ENCODE measurements at regions not wholly inside any gene's neighbourhood (a gene's known extent, or its start where the extent isn't known, plus 50 kb on each side); places are given as distances from the start of the nearest gene placed in this dataset.

DNA sequence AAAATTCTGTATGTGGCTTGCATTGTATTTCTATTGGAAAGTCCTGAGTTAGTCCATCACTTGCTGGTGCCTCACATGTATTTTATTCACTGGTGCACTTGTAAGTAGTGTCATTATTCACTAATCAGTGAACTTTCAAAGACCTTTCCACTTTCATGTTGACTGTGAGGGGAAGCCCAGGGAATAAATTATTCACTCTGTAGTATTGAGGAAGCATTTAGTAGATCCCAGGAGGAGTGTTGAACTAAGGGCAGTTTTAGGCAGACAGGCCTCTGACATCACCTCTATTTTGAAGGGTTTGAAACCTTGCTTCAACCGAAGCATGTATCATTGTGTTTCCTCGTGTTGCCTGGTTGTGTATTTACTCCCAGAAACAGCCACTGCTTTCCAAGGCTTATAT, 705.4 kb upstream of the RIOK2 start:
- intact Hi-C loops (cut with DNase I) = no loop called here
- H3K4me1 ChIP-seq = no peaks in the 10 kb centered on the region
- TF ChIP-seq, protein P1, sequence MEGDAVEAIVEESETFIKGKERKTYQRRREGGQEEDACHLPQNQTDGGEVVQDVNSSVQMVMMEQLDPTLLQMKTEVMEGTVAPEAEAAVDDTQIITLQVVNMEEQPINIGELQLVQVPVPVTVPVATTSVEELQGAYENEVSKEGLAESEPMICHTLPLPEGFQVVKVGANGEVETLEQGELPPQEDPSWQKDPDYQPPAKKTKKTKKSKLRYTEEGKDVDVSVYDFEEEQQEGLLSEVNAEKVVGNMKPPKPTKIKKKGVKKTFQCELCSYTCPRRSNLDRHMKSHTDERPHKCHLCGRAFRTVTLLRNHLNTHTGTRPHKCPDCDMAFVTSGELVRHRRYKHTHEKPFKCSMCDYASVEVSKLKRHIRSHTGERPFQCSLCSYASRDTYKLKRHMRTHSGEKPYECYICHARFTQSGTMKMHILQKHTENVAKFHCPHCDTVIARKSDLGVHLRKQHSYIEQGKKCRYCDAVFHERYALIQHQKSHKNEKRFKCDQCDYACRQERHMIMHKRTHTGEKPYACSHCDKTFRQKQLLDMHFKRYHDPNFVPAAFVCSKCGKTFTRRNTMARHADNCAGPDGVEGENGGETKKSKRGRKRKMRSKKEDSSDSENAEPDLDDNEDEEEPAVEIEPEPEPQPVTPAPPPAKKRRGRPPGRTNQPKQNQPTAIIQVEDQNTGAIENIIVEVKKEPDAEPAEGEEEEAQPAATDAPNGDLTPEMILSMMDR (IDR thresholded peaks at IDR 0.05) = no peak
- no peak for ATAC-seq
- WGBS, 3 donors = 55 to 61% (median 56%) methylated on average over 2 of the region's 2 CpGs
- no peaks in the 10 kb centered on the region for H3K36me3 ChIP-seq (ENCODE audit: insufficient read depth in 1 of 2, low read depth in 1 of 2)
- DNase-seq = no peak
- no peak overlapping the region for H3K27ac ChIP-seq
- no peaks in the 10 kb centered on the region for H3K27me3 ChIP-seq (ENCODE audit: insufficient read depth in 3 of 3, low read length in 2 of 3)
- no peaks in the 10 kb centered on the region for H3K9me3 ChIP-seq
- H3K4me3 ChIP-seq = no peak overlapping the region

DNA sequence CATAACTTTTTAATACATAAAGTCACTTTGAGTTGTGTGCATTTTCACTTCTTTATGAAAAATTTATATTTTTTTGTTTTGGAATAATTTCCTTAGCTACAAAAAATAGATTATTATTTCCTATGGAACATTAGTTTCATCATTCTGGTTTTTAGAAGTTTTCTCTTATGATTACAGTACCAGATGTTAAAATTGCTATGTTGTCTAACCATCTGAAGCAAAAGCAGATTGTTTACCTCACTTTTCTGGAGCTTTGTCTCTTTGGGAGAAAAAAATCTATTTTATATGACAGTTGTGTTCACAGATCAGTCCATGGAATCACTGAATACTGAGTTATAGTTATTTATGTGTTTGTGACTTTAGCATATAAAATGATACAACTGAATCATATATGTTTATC, 708.9 kb upstream of the RIOK2 start:
- ATAC-seq (no peak), DNase-seq (no peak)
- Histone ChIP-seq H3K27me3 (ENCODE audit: insufficient read depth in 3 of 3, low read length in 2 of 3) (no peaks in the 10 kb centered on the region), H3K27ac (no peak overlapping the region), H3K36me3 (ENCODE audit: insufficient read depth in 1 of 2, low read depth in 1 of 2) (no peaks in the 10 kb centered on the region), H3K9me3 (no peaks in the 10 kb centered on the region), H3K4me3 (no peak overlapping the region), H3K4me1 (no peaks in the 10 kb centered on the region)
- TF ChIP-seq, protein P1 (IDR thresholded peaks at IDR 0.05) = no peak
- intact Hi-C loops (cut with DNase I) = no loop called here

DNA sequence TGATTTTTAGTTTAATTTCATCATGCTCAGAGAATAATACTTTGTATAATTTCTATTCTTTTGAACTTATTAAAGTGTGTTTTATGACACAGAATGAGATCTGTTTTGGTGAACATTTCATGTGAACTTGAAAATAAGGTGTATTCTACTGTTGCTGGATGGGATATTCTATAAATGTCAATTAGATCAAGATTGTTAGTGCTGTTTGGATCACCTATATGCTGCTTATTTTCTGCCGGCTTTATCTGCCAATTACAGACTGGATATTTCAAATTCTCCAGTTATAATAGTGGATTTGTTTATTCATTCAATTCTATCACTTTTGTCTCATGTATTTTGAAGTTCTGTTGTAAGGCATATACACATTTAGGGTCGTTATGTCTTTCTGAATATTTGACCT, 720.7 kb upstream of the RIOK2 start:
- no peak for ATAC-seq
- Histone ChIP-seq H3K27me3 (ENCODE audit: insufficient read depth in 3 of 3, low read length in 2 of 3) (no peaks in the 10 kb centered on the region), H3K4me1 (no peaks in the 10 kb centered on the region), H3K36me3 (ENCODE audit: insufficient read depth in 1 of 2, low read depth in 1 of 2) (no peaks in the 10 kb centered on the region), H3K27ac (no peak overlapping the region), H3K4me3 (no peak overlapping the region), H3K9me3 (no peaks in the 10 kb centered on the region)
- WGBS, 3 donors = 76 to 90% (median 79%) methylated on average over 2 of the region's 2 CpGs
- DNase-seq = no peak
- TF ChIP-seq, protein P1 (IDR thresholded peaks at IDR 0.05) = no peak
- intact Hi-C loops (cut with DNase I) = no loop called here

DNA sequence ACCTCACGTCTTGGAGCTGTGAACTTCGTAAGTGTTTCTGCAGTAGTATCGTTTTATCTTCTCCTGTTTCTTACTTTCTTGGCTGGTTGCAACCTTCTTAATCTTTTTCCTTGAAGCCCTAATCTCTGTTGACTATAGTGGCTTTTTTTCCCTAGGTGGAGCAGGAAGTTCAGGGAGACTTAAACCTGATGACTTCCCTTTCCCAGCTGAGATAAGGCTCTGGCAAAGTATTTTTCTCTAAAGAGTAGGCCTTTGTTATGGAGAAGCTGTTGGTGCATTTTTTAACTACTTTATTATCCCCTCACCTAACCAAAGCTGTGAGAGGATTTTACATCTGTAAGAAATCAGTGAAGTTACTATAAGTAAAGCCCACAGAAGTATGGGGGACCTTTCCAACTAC, 723.1 kb upstream of the RIOK2 start:
- intact Hi-C loops (cut with DNase I) = no loop called here
- Histone ChIP-seq H3K4me3 (no peak overlapping the region), H3K36me3 (ENCODE audit: insufficient read depth in 1 of 2, low read depth in 1 of 2) (no peaks in the 10 kb centered on the region), H3K27ac (no peak overlapping the region), H3K4me1 (no peaks in the 10 kb centered on the region), H3K27me3 (ENCODE audit: insufficient read depth in 3 of 3, low read length in 2 of 3) (no peaks in the 10 kb centered on the region), H3K9me3 (no peaks in the 10 kb centered on the region)
- TF ChIP-seq, protein P1 (IDR thresholded peaks at IDR 0.05) = no peak
- 42 to 83% (median 72%) methylated on average over 3 of the region's 3 CpGs for WGBS, 3 donors
- ATAC-seq (no peak), DNase-seq (no peak)

DNA sequence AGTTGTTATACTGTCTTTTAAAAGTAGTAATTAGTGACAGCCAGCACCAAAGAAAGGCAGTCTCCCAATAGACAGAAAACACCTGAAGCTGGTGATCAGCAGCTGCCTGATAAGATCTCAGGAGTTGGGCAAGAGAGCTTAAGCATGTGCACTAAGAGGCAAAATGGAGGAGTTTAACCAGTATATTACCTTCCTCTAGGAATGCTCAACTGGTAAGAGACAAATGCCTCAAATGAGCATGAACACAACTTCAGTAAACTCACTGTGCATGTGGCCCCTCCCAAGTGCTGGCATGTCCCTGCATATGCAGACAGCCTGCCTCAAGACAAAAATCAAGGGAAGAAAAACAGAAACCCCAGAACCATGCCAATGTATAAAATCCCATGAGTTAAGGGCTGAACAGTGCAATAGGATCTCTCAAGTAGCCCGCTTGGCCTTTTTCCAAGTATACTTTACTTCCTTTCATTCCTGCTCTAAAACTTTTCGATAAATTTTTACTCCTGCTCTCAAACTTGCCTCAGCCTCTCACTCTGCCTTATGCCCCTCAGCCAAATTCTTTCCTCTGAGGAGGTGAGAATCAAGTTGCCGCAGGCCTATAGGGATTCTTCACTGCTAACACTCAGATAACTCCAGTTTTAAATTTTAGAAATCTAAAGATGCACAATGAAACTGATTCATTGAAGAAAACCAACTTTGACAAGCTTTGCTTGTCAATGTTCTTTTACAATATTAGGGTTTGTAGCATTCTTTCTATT, 724.8 kb upstream of the RIOK2 start:
- ATAC-seq (no peak), DNase-seq (no peak)
- intact Hi-C loops (cut with DNase I) = no loop called here
- H3K9me3 ChIP-seq = no peaks in the 10 kb centered on the region
- no peak overlapping the region for H3K27ac ChIP-seq
- no peaks in the 10 kb centered on the region for H3K36me3 ChIP-seq (ENCODE audit: insufficient read depth in 1 of 2, low read depth in 1 of 2)
- H3K4me1 ChIP-seq = no peaks in the 10 kb centered on the region
- H3K4me3 ChIP-seq = no peak overlapping the region
- TF ChIP-seq, protein P1 (IDR thresholded peaks at IDR 0.05) = no peak
- no peaks in the 10 kb centered on the region for H3K27me3 ChIP-seq (ENCODE audit: insufficient read depth in 3 of 3, low read length in 2 of 3)
- WGBS, 3 donors = 96 to 99% (median 97%) methylated on average over 3 of the region's 3 CpGs
